ENCODE measurements at regions not wholly inside any gene's neighbourhood (a gene's known extent, or its start where the extent isn't known, plus 50 kb on each side); places are given as distances from the start of the nearest gene placed in this dataset.

DNA sequence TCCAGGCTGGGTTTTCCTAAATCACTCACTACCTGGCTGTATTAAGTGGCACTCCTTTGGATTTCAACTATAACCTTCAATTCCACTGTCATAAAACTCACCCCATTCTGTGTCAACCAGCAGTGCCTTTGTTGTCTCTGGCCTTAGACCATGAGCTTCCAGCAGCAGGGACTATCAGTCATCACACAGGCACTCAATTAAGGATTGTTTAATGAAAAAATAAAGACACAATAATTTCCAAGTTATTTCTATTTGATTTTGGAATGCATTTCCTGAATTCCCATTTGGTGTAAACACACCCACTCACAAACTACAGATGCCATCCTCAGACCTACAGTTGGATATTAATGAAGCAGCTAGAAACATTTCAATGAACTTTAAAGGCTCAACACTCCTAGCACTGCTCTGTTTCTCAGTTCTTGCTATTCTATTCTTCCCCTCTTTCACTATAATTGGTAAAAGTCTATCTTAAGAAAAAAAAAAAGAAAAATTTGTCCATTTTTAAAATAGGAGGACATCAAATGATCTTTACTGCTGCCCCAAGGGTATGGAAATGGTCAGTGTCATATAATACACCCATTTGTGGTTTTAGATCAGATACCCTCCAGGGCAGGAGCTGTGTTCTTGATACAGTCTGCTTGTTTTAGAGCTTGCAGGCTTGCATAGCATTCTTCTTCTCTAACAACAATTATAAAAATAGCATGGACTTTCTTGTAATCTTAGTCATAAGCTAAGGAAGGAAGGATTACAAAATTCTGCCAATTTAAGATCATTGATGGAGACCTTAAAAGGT is 156.4 kb downstream of the PTGER3 start:
- Mint-ChIP-seq H3K27me3 (ENCODE audit: low read depth in 3 of 3) (peaks cover 5 to 13% (median 5%) of the 10 kb centered on the region in 3 donors), H3K9me3 (peaks cover 0 to 3% (median 0%) of the 10 kb centered on the region in 6 donors), H3K27ac (no peak overlapping the region), H3K36me3 (no peaks in the 10 kb centered on the region), H3K4me3 (no peak overlapping the region), H3K4me1 (peaks cover 15 to 16% of the 10 kb centered on the region in 2 donors)
- DNase-seq, result no peak

DNA sequence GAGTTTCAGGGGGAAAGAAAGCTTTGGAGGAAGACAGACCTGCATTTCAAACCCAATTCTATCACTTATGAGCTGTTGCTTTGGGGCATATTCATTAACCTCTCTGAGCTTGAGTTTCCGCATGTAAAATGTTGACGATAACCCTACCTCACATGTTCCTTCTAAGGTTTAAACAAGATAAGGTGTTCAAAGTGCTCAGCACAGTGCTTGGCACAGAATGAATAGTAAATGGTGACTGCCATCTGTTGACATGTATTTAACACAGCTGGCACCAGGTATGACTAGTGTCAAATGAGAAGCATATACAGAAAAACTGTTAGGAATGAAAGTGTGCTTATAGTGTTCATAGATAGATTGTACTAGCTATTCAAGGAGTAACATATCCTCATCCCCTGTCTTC is 155.5 kb downstream of the PTGER3 start:
- Mint-ChIP-seq H3K36me3 (no peaks in the 10 kb centered on the region), H3K27ac (no peak overlapping the region)
- DNase-seq, result no peak

DNA sequence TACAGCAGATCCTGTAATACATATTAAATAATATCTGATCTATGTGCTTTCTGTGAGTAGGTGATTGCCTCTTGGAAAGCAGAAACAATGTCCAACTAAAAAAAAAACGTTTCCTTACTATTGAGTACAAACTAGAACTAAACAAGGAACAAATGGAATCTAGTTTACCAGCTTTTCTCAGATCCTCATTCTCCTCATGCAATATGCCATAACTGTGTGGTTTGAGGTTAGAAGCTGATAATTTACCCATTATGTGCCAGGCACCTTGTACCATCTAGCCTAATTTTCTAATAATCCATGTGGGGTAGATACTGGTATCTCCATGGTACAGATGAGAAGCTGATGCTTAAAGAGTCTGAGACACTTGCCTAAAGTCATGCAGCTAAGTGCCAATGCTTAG is 154.7 kb downstream of the PTGER3 start:
- H3K9me3 Mint-ChIP-seq, result no peaks in the 10 kb centered on the region
- H3K27me3 Mint-ChIP-seq (ENCODE audit: low read depth in 3 of 3), result peaks cover 5 to 9% (median 5%) of the 10 kb centered on the region in 3 donors
- DNase-seq, result no peak
- H3K36me3 Mint-ChIP-seq, result no peaks in the 10 kb centered on the region
- no peak overlapping the region for H3K4me3 Mint-ChIP-seq
- H3K27ac Mint-ChIP-seq, result no peak overlapping the region
- peaks cover 16% of the 10 kb centered on the region in 2 donors for H3K4me1 Mint-ChIP-seq

More for the DNA sequence above, 155.5 kb downstream of the PTGER3 start:
- H3K9me3 Mint-ChIP-seq, result no peaks in the 10 kb centered on the region
- H3K4me1 Mint-ChIP-seq, result peaks cover 16% of the 10 kb centered on the region in 2 donors
- H3K27me3 Mint-ChIP-seq (ENCODE audit: low read depth in 3 of 3), result peaks cover 5 to 13% (median 5%) of the 10 kb centered on the region in 3 donors
- H3K4me3 Mint-ChIP-seq, result no peak overlapping the region

DNA sequence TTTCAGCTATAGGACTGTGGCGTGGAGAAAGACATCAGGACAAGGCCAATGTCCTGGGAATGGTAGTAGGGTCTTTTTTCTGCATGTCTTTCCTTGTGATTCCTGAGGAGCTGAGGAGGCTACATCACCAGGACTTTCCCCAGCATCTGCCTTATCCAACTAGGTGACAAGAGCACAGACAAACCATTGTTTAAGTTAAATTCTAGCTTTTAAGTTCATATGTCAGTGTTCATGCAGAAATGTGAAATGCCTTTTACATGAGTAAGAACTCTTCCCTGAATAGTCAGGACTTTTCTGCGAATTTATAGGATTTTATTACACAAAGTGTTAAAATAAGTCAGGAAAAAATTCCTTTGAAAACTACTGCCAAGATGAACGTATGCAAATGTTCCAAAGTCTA is 154.2 kb downstream of the PTGER3 start:
- Mint-ChIP-seq H3K36me3 (no peaks in the 10 kb centered on the region), H3K4me1 (peaks cover 16% of the 10 kb centered on the region in 2 donors), H3K27ac (no peak overlapping the region), H3K9me3 (peaks cover 0 to 2% (median 0%) of the 10 kb centered on the region in 6 donors), H3K27me3 (ENCODE audit: low read depth in 3 of 3) (peaks cover 7 to 8% (median 8%) of the 10 kb centered on the region in 3 donors), H3K4me3 (no peak overlapping the region)
- DNase-seq, result no peak

DNA sequence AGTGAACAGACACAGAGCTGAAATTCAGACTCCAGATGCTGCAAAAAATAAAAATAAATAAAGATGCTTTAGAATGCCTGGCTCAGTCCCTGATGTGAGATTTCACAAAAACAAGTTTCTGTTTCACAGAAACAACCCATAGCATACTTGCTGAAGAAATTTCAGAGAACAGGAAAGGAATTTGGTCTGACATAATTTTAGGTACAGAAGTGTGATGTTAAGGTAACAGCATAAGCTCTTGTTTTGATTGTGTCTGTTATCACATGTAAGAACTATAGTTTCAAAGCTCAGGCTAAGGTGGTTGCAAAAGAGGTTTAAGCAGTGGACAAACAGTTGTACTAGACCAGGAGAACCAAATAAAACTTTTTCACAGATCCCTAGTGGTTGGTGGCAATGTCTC is 152.1 kb downstream of the PTGER3 start:
- Mint-ChIP-seq H3K27me3 (ENCODE audit: low read depth in 3 of 3) (peaks cover 3 to 8% (median 4%) of the 10 kb centered on the region in 3 donors), H3K4me1 (peaks cover 16% of the 10 kb centered on the region in 2 donors), H3K4me3 (no peak overlapping the region), H3K27ac (no peak overlapping the region), H3K36me3 (no peaks in the 10 kb centered on the region), H3K9me3 (peaks cover 0 to 3% (median 0%) of the 10 kb centered on the region in 6 donors)
- no peak for DNase-seq

DNA sequence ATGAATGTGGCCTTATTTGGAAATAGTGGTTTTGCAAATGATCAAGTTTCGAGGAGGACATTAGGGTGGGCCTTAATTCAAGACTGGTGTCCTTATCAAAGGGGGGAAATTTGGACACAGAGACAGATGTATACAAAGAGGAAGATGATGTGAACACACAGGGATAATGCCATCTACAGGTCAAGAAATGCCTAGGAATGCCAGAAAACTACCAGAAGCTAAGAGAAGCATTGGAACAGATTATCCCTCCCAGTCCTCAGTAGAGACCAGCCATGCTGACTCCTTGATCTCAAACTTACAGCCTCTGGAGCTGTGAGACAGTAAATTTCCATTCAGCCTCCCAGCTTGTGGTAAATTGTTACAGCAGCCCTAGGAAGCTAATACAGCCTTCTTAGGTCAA is 151.4 kb downstream of the PTGER3 start:
- DNase-seq, result no peak
- Mint-ChIP-seq H3K9me3 (peaks cover 0 to 5% (median 0%) of the 10 kb centered on the region in 6 donors), H3K36me3 (peaks cover 0 to 3% (median 0%) of the 10 kb centered on the region in 3 donors), H3K27ac (no peak overlapping the region), H3K27me3 (ENCODE audit: low read depth in 3 of 3) (peaks cover 3 to 6% (median 4%) of the 10 kb centered on the region in 3 donors), H3K4me3 (no peak overlapping the region), H3K4me1 (peaks cover 16% of the 10 kb centered on the region in 2 donors)

DNA sequence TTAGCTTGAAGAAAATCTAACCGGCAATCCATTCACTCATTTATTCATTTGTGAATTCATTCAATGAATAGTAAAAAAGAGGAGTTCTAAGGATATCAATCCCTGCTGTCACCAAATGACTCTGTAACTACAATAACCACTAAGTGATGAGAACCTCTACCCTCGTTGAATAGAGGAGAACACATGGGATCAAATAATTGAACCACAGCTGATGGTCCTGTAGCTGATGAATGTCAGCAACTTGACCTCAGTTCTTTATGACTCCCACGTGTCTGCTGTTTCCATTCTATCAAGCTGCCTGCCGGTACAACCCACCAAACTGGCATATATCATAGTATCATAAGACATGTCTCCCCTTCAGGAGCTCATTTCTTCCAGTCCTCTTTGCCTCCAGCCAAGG is 150.3 kb downstream of the PTGER3 start:
- no peak overlapping the region for H3K4me3 Mint-ChIP-seq
- H3K4me1 Mint-ChIP-seq, result peaks cover 16% of the 10 kb centered on the region in 2 donors
- no peak for DNase-seq
- peaks cover 0 to 3% (median 0%) of the 10 kb centered on the region in 3 donors for H3K36me3 Mint-ChIP-seq
- no peak overlapping the region for H3K27ac Mint-ChIP-seq
- peaks cover 0 to 5% (median 0%) of the 10 kb centered on the region in 6 donors for H3K9me3 Mint-ChIP-seq
- H3K27me3 Mint-ChIP-seq (ENCODE audit: low read depth in 3 of 3), result peaks cover 3 to 4% (median 4%) of the 10 kb centered on the region in 3 donors

DNA sequence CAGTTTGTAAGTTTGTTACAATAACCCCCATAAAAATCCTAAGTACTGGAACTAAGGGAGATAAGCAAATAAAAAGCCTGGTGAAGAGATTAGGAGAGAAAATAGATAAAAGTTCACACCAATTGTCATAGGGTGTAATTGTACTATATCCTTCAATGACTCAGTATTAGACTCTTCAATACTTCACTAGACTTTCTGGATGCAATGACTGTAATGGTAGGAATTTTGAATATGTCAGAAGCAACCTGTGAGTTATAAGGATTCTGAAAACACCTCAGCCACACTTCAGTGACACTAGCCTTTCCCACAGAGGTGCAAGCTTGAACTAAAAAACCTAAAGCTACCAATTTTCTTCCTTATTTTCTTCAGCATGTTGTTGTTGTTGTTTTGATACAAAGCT is 147.9 kb downstream of the PTGER3 start:
- peaks cover 14% of the 10 kb centered on the region in 2 donors for H3K4me1 Mint-ChIP-seq
- H3K9me3 Mint-ChIP-seq, result peaks cover 0 to 14% (median 7%) of the 10 kb centered on the region in 6 donors
- no peak overlapping the region for H3K27ac Mint-ChIP-seq
- peaks cover 4 to 12% (median 8%) of the 10 kb centered on the region in 3 donors for H3K36me3 Mint-ChIP-seq
- DNase-seq, result no peak
- H3K27me3 Mint-ChIP-seq (ENCODE audit: low read depth in 3 of 3), result peaks cover 5 to 9% (median 6%) of the 10 kb centered on the region in 3 donors
- no peak overlapping the region for H3K4me3 Mint-ChIP-seq

DNA sequence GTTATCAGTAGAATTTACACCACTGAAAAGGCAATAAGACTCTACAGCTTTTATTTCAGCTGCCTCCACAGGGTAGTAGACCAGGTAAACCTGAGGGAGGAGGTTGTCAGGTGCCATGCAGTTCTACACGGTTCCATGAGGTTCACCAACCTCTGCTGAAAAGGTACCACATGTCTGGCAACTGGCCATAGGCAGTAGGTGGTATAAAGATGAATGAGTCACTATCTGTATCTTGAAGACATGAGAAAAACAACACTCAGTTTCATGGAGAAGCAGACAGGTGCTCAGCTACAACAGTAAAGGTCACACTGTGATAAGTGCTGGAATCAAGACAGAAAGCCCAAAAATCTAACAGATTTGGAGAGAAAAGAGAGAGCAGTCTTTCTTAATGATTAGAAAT is 145.4 kb downstream of the PTGER3 start:
- Mint-ChIP-seq H3K27me3 (ENCODE audit: low read depth in 3 of 3) (peaks cover 5 to 7% (median 6%) of the 10 kb centered on the region in 3 donors), H3K27ac (no peak overlapping the region), H3K9me3 (peaks cover 0 to 23% (median 8%) of the 10 kb centered on the region in 6 donors), H3K36me3 (peaks cover 8 to 16% (median 8%) of the 10 kb centered on the region in 3 donors), H3K4me1 (peaks cover 8 to 10% of the 10 kb centered on the region in 2 donors), H3K4me3 (no peak overlapping the region)
- no peak for DNase-seq

DNA sequence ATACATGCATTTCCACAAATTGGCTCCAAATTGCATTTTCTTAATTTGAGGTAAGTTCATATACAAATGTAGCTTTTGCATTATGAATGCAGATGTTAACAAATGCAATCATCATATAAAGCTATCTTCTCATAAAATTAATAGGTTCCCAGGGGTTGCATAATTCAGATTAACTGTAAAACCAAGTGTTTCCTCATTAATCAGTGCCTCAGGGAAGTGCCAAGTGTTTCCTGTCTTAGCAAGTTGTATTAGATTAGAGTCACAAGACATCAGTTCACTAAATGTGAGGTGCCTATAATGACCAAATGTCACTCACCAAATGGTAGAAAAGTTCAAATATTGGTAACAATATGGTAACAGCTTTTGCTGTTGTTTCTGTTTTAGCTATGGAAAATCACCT is 140.8 kb downstream of the PTGER3 start:
- no peak for DNase-seq
- no peak overlapping the region for H3K27ac Mint-ChIP-seq
- peaks cover 2 to 7% (median 3%) of the 10 kb centered on the region in 3 donors for H3K27me3 Mint-ChIP-seq (ENCODE audit: low read depth in 3 of 3)
- peaks cover 0 to 23% (median 6%) of the 10 kb centered on the region in 6 donors for H3K9me3 Mint-ChIP-seq
- H3K36me3 Mint-ChIP-seq, result peaks cover 8 to 13% (median 8%) of the 10 kb centered on the region in 3 donors
- peaks cover 42 to 54% of the 10 kb centered on the region in 2 donors for H3K4me1 Mint-ChIP-seq
- peak overlapping the region in 1 of 5 donors; percentile 48 for H3K4me3 Mint-ChIP-seq

DNA sequence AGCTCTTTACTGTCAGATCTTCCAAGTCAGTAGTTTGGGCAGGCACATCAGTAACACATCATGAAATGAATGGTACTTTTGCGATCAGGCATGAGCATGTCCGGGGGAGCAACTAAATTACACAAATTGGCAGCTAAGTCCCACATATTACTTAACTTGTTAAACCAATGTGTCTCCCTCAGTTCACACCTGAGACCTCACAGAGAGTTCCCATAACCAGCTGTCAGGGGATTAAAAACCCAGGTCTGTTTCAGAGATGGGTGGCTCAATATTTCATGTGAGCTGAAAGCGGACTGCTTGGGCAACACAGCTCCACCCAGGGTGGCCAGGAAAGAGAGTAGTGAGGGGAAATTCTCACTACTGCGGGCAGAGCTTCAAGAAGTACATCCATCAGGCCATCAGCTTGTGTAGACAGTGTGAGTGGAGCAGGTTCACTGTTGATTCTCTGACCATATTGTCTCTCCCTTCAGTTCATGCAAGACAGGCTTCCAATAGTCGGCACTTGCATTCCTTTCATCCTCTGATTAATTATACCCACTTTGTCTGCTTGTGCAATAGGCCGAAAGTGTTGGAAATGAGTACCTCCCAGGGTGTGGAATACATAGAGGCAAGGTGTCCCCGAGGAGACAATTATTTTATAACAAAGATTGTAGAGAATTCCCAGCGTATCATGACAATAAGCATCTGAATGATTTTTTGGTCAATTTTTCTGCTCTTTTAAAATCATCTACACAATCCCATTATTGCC is 139.9 kb downstream of the PTGER3 start:
- peaks cover 46 to 58% of the 10 kb centered on the region in 2 donors for H3K4me1 Mint-ChIP-seq
- H3K27me3 Mint-ChIP-seq (ENCODE audit: low read depth in 3 of 3), result peaks cover 0 to 7% (median 3%) of the 10 kb centered on the region in 3 donors
- H3K4me3 Mint-ChIP-seq, result peak overlapping the region; percentile 40 to 71 (median 60)
- DNase-seq, result peak; percentile 20 to 44 (median 30)
- H3K36me3 Mint-ChIP-seq, result peaks cover 8 to 13% (median 8%) of the 10 kb centered on the region in 3 donors
- H3K27ac Mint-ChIP-seq, result peak overlapping the region in 4 of 6 donors; percentile 7 to 61 (median 34)
- H3K9me3 Mint-ChIP-seq, result peaks cover 0 to 21% (median 6%) of the 10 kb centered on the region in 6 donors

DNA sequence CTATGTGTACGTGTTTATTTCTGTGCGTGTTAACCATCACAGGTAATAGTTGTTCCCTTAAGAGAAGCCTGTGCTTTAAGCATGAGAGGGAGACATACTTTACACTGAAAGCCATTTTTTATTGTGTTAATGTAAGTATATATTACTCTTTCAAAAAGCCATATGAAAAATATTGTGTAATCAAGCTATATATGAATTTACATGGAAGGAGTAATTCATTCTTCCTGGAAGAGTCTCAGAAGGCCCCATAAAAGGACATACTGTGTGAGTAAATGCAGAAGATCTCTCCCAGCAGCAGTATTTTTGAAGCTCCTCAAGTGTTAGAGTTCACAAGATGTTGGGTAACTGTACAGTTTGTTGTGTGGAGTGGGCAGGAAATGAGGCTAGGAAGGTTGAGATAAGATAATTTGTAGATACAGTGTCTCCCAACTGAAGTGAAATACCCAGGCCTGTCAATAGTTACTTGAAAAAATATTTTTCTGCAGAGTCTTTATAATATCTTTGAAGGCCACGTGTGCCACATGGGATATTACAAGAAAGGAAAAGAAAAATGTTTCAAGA is 138.3 kb downstream of the PTGER3 start:
- peak overlapping the region; percentile 15 to 60 (median 53) for H3K4me3 Mint-ChIP-seq
- H3K27ac Mint-ChIP-seq, result peak overlapping the region in 3 of 6 donors; percentile 3 to 42 (median 30)
- H3K4me1 Mint-ChIP-seq, result peaks cover 46 to 58% of the 10 kb centered on the region in 2 donors

DNA sequence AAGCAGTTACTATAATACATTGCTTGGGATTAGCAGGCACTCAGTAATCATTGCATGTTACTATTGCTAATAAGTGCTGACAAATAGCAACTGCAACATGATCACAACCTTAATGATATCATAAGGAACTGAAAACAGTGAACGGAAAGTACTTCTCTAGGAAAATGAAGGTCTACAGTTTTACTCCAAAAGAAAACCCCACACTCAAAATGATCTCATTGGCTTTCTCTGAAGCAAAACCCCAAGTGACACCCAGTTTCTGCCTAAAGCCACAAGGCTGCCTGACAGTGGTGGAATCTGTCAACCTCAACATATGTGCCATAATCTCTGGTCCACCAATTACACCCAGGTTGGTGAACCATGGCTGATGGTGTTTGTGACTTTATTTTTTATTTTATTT is 137.6 kb downstream of the PTGER3 start:
- Mint-ChIP-seq H3K27me3 (ENCODE audit: low read depth in 3 of 3) (peaks cover 0 to 1% (median 0%) of the 10 kb centered on the region in 3 donors), H3K36me3 (peaks cover 0 to 4% (median 4%) of the 10 kb centered on the region in 3 donors), H3K4me1 (peaks cover 46 to 58% of the 10 kb centered on the region in 2 donors), H3K9me3 (peaks cover 0 to 9% (median 0%) of the 10 kb centered on the region in 6 donors), H3K4me3 (peak overlapping the region; percentile 15 to 60 (median 53)), H3K27ac (peak overlapping the region in 2 of 6 donors; percentile 24 to 30)
- DNase-seq, result peak; percentile 30 to 53 (median 39)

More for the DNA sequence above, 138.3 kb downstream of the PTGER3 start:
- peaks cover 3 to 8% (median 4%) of the 10 kb centered on the region in 3 donors for H3K36me3 Mint-ChIP-seq
- H3K27me3 Mint-ChIP-seq (ENCODE audit: low read depth in 3 of 3), result peaks cover 0 to 1% (median under 1%) of the 10 kb centered on the region in 3 donors
- DNase-seq, result peak; percentile 1 to 28 (median 21)
- H3K9me3 Mint-ChIP-seq, result peaks cover 0 to 12% (median 4%) of the 10 kb centered on the region in 6 donors
